ENCODE measurements at regions not wholly inside any gene's neighbourhood (a gene's known extent, or its start where the extent isn't known, plus 50 kb on each side); places are given as distances from the start of the nearest gene placed in this dataset.

GRCh38 chr15:66954601-66955000 lies 110.8 kb upstream of the SMAD3 start:
- no peak overlapping the region for H3K4me3 ChIP-seq (IDR thresholded peaks at IDR 0.05; ENCODE audit: insufficient read depth, low read depth, low read length)
- TF ChIP-seq CTCF (conservative IDR thresholded peaks at IDR 0.05; ENCODE audit: low read depth, low read length), result no peak
- H2AFZ ChIP-seq (ENCODE audit: low read depth), result no peak overlapping the region
- no peak overlapping the region for H3K27ac ChIP-seq
- H3K9ac ChIP-seq, result no peak overlapping the region
- H4K20me1 ChIP-seq (ENCODE audit: insufficient read depth), result no peaks in the 10 kb centered on the region
- no peaks in the 10 kb centered on the region for H3K27me3 ChIP-seq (ENCODE audit: insufficient read depth, low read depth)
- no peak overlapping the region for H3K4me2 ChIP-seq
- H3K79me2 ChIP-seq (ENCODE audit: insufficient read depth, low read depth), result no peaks in the 10 kb centered on the region
- no peaks in the 10 kb centered on the region for H3K4me1 ChIP-seq (ENCODE audit: low read depth, poor library complexity, severe bottlenecking)
- no peaks in the 10 kb centered on the region for H3K36me3 ChIP-seq (ENCODE audit: insufficient read depth)

GRCh38 chr15:66955001-66955516 lies 110.3 kb upstream of the SMAD3 start:
- no peak for TF ChIP-seq CTCF (conservative IDR thresholded peaks at IDR 0.05; ENCODE audit: low read depth, low read length)
- Histone ChIP-seq H2AFZ (ENCODE audit: low read depth) (no peak overlapping the region), H3K79me2 (ENCODE audit: insufficient read depth, low read depth) (no peaks in the 10 kb centered on the region), H3K4me1 (ENCODE audit: low read depth, poor library complexity, severe bottlenecking) (no peaks in the 10 kb centered on the region), H3K36me3 (ENCODE audit: insufficient read depth) (no peaks in the 10 kb centered on the region), H4K20me1 (ENCODE audit: insufficient read depth) (no peaks in the 10 kb centered on the region), H3K4me2 (no peak overlapping the region), H3K27ac (no peak overlapping the region), H3K4me3 (IDR thresholded peaks at IDR 0.05; ENCODE audit: insufficient read depth, low read depth, low read length) (no peak overlapping the region), H3K9ac (no peak overlapping the region), H3K27me3 (ENCODE audit: insufficient read depth, low read depth) (no peaks in the 10 kb centered on the region)

GRCh38 chr15:66955871-66956585 lies 109.4 kb upstream of the SMAD3 start:
- Histone ChIP-seq H3K4me3 (IDR thresholded peaks at IDR 0.05; ENCODE audit: insufficient read depth, low read depth, low read length) (no peak overlapping the region), H3K36me3 (ENCODE audit: insufficient read depth) (no peaks in the 10 kb centered on the region), H3K27ac (no peak overlapping the region), H2AFZ (ENCODE audit: low read depth) (no peak overlapping the region), H3K27me3 (ENCODE audit: insufficient read depth, low read depth) (no peaks in the 10 kb centered on the region), H4K20me1 (ENCODE audit: insufficient read depth) (no peaks in the 10 kb centered on the region), H3K4me2 (no peak overlapping the region), H3K79me2 (ENCODE audit: insufficient read depth, low read depth) (no peaks in the 10 kb centered on the region), H3K4me1 (ENCODE audit: low read depth, poor library complexity, severe bottlenecking) (no peaks in the 10 kb centered on the region), H3K9ac (no peak overlapping the region)
- TF ChIP-seq CTCF (conservative IDR thresholded peaks at IDR 0.05; ENCODE audit: low read depth, low read length), result no peak

GRCh38 chr15:66956672-66957430 lies 108.6 kb upstream of the SMAD3 start:
- Histone ChIP-seq H3K27me3 (ENCODE audit: insufficient read depth, low read depth) (no peaks in the 10 kb centered on the region), H3K27ac (no peak overlapping the region), H3K4me2 (no peak overlapping the region), H3K36me3 (ENCODE audit: insufficient read depth) (no peaks in the 10 kb centered on the region), H3K4me3 (IDR thresholded peaks at IDR 0.05; ENCODE audit: insufficient read depth, low read depth, low read length) (no peak overlapping the region), H2AFZ (ENCODE audit: low read depth) (no peak overlapping the region), H3K79me2 (ENCODE audit: insufficient read depth, low read depth) (no peaks in the 10 kb centered on the region), H3K4me1 (ENCODE audit: low read depth, poor library complexity, severe bottlenecking) (no peaks in the 10 kb centered on the region), H4K20me1 (ENCODE audit: insufficient read depth) (no peaks in the 10 kb centered on the region), H3K9ac (no peak overlapping the region)
- no peak for TF ChIP-seq CTCF (conservative IDR thresholded peaks at IDR 0.05; ENCODE audit: low read depth, low read length)
